ENCODE measurements at regions not wholly inside any gene's neighbourhood (a gene's known extent, or its start where the extent isn't known, plus 50 kb on each side); places are given as distances from the start of the nearest gene placed in this dataset.

- WGBS (ENCODE audit: insufficient coverage, low coverage, missing lambda C conversion rate): 0% methylated on average over 1 of the region's 1 CpG
- H3K4me3 ChIP-seq: no peak overlapping the region
- in situ Hi-C loops (cut with MboI): no loop called here
- CTCF ChIA-PET (ENCODE audit: low intra/inter-chr PET ratio): no interaction called here
- H3K27me3 ChIP-seq (ENCODE audit: control insufficient read depth in 2 of 2, insufficient read depth in 2 of 2, low read length in 2 of 2): no peaks in the 10 kb centered on the region
- H3K9me1 ChIP-seq (ENCODE audit: control insufficient read depth, insufficient read depth, low read length): no peaks in the 10 kb centered on the region
- H4K20me1 ChIP-seq (replicated peaks; ENCODE audit: control insufficient read depth, insufficient read depth, low read length): no peaks in the 10 kb centered on the region
- no peak overlapping the region for H2AFZ ChIP-seq (ENCODE audit: low read depth, low read length)
- FAIRE-seq (no peak), DNase-seq (ENCODE audit: extremely low read depth in 1 of 4, low spot score in 3 of 4) (no peak), ATAC-seq (no peak)
- no peak overlapping the region for H3K27ac ChIP-seq (ENCODE audit: extremely low read depth, low read depth, low read length)
- intact Hi-C loops (cut with micrococcal nuclease): no loop called here
- no peak overlapping the region for H3K9ac ChIP-seq (ENCODE audit: insufficient read depth in 1 of 2, low read depth in 2 of 2, low read length in 2 of 2)
- no TSS peak for BruUV-seq (replicated peaks)
- POLR2A ChIA-PET: no interaction called here
- H3K4me1 ChIP-seq (replicated peaks in 1 of 2; ENCODE audit: control insufficient read depth in 2 of 2, insufficient read depth in 2 of 2, low read length in 2 of 2): no peaks in the 10 kb centered on the region
- H3K9me3 ChIP-seq (replicated peaks; ENCODE audit: control insufficient read depth, insufficient read depth, low read depth, low read length): no peaks in the 10 kb centered on the region
- no peak overlapping the region for H3K4me2 ChIP-seq (ENCODE audit: insufficient read depth, low read length)
- no peaks in the 10 kb centered on the region for H3K36me3 ChIP-seq (ENCODE audit: control insufficient read depth, insufficient read depth, low read length)
- H3K79me2 ChIP-seq (ENCODE audit: control insufficient read depth, insufficient read depth, low read length): no peaks in the 10 kb centered on the region
- TF ChIP-seq, protein P1, sequence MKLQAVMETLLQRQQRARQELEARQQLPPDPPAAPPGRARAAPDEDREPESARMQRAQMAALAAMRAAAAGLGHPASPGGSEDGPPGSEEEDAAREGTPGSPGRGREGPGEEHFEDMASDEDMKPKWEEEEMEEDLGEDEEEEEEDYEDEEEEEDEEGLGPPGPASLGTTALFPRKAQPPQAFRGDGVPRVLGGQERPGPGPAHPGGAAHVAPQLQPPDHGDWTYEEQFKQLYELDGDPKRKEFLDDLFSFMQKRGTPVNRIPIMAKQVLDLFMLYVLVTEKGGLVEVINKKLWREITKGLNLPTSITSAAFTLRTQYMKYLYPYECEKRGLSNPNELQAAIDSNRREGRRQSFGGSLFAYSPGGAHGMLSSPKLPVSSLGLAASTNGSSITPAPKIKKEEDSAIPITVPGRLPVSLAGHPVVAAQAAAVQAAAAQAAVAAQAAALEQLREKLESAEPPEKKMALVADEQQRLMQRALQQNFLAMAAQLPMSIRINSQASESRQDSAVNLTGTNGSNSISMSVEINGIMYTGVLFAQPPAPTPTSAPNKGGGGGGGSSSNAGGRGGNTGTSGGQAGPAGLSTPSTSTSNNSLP (IDR thresholded peaks at IDR 0.05; ENCODE audit: borderline replicate concordance, low read depth, low read length): no peak
- TF ChIP-seq KDM2B (CRISPR knock-in tag; IDR thresholded peaks at IDR 0.05) (no peak), CUX1 (CRISPR knock-in tag; IDR thresholded peaks at IDR 0.05) (no peak), CREBBP (IDR thresholded peaks at IDR 0.05; ENCODE audit: low read depth, low read length) (no peak), ZNF561 (CRISPR knock-in tag; conservative IDR thresholded peaks at IDR 0.05) (no peak), ZBTB33 (CRISPR knock-in tag; IDR thresholded peaks at IDR 0.05) (no peak), SIX5 (IDR thresholded peaks at IDR 0.05; ENCODE audit: borderline replicate concordance in 1 of 2, insufficient read depth in 1 of 2, low read depth in 1 of 2, low read length in 2 of 2) (no peak), ZC3H4 (CRISPR knock-in tag; IDR thresholded peaks at IDR 0.05; ENCODE audit: borderline replicate concordance) (no peak), BRD9 (IDR thresholded peaks at IDR 0.05; ENCODE audit: low read depth, partially characterized antibody) (no peak), DDX20 (tag; IDR thresholded peaks at IDR 0.05; ENCODE audit: low read depth) (no peak), RUNX1 (IDR thresholded peaks at IDR 0.05; ENCODE audit: low read depth) (no peak)
- TF ChIP-seq, protein P2, sequence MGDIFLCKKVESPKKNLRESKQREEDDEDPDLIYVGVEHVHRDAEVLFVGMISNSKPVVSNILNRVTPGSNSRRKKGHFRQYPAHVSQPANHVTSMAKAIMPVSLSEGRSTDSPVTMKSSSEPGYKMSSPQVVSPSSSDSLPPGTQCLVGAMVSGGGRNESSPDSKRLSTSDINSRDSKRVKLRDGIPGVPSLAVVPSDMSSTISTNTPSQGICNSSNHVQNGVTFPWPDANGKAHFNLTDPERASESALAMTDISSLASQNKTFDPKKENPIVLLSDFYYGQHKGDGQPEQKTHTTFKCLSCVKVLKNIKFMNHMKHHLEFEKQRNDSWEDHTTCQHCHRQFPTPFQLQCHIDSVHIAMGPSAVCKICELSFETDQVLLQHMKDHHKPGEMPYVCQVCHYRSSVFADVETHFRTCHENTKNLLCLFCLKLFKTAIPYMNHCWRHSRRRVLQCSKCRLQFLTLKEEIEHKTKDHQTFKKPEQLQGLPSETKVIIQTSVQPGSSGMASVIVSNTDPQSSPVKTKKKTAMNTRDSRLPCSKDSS (IDR thresholded peaks at IDR 0.05; ENCODE audit: low read depth, partially characterized antibody): no peak
Measured at GRCh38 chrX:95071052-95071451, 1397.0 kb downstream of the FAM133A start.
